ENCODE measurements at regions not wholly inside any gene's neighbourhood (a gene's known extent, or its start where the extent isn't known, plus 50 kb on each side); places are given as distances from the start of the nearest gene placed in this dataset.

DNA sequence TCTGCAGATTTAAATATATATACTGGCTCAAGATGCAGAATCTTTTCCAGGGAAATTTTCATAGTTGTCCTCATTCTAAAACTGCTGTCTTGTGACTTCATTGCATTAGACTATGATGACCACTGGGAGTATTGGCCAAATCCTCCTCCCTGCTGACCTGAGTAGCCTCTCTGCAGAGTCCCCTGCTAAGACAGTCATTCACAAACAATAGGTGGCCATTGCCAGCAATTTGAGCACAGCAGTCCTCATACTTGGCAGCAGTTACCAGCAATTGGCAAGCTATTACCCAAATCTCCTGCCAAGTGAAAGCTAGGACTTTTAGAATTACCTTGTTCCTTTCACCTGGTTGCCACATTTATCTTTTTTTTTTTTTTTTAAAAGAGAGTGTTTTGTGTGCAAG is 325.8 kb downstream of the FAT3 start:
- TF ChIP-seq POLR2A (IDR thresholded peaks at IDR 0.05): no peak
- TF ChIP-seq, protein P1, sequence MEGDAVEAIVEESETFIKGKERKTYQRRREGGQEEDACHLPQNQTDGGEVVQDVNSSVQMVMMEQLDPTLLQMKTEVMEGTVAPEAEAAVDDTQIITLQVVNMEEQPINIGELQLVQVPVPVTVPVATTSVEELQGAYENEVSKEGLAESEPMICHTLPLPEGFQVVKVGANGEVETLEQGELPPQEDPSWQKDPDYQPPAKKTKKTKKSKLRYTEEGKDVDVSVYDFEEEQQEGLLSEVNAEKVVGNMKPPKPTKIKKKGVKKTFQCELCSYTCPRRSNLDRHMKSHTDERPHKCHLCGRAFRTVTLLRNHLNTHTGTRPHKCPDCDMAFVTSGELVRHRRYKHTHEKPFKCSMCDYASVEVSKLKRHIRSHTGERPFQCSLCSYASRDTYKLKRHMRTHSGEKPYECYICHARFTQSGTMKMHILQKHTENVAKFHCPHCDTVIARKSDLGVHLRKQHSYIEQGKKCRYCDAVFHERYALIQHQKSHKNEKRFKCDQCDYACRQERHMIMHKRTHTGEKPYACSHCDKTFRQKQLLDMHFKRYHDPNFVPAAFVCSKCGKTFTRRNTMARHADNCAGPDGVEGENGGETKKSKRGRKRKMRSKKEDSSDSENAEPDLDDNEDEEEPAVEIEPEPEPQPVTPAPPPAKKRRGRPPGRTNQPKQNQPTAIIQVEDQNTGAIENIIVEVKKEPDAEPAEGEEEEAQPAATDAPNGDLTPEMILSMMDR (IDR thresholded peaks at IDR 0.05): no peak
